GM19455 (cell line): ENCODE measurements at regions not wholly inside any gene's neighbourhood (a gene's known extent, or its start where the extent isn't known, plus 50 kb on each side); places are given as distances from the start of the nearest gene placed in this dataset.

Experiments used
- ATAC-seq: cut with Tn5 transposase; IDR thresholded peaks from one replicate; pipeline ENCODE4 v1.9.1; 2021; ENCODE audit not compliant: unreplicated experiment

- ATAC-seq, result no peak
Observed at GRCh38 chr3:140809316-140809715, 131.5 kb downstream of the TRIM42 start.

DNA sequence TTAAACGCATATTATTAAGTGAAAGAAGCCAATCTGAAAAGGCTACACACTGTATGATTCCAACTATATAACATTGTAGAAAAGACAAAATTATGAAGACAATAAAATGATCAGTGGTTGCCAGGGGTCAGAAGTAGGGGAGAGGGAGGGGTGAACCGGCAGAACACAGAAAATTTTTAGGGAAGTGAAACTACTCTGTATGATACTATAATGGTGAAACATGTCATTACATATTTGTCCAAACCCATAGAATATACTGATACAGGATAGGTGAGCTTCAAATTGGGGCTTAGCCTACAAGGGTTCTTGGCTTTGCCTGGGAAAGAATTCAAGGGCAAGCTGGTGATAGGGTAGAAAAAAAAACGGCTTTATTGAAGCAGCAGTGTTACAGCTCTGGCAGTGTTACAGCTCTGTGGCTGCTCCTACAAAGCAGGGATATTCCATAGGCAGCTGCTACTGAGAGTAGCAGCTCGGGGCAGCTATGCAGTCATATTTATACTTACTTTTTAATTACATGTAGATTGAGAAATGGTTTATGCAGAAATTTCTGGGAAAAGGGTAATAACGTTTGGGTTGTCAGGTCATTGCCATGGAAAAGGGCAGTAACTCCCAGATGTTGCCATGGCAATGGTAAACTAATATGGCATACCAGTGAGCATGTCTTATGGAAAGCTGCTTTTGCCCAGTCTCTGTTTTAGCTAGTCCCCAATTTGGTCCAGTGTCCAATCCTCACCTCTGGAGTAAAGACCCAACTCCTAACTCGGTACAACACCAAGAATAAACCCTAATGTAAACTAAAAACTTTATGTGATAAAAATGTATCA, 125.1 kb upstream of the SLC25A36 start:
- peak; percentile 94 for ATAC-seq

GRCh38 chr3:140821493-140821892, 120.1 kb upstream of the SLC25A36 start:
- ATAC-seq, result no peak

GRCh38 chr3:140822401-140823047, 119.1 kb upstream of the SLC25A36 start:
- ATAC-seq, result no peak

DNA sequence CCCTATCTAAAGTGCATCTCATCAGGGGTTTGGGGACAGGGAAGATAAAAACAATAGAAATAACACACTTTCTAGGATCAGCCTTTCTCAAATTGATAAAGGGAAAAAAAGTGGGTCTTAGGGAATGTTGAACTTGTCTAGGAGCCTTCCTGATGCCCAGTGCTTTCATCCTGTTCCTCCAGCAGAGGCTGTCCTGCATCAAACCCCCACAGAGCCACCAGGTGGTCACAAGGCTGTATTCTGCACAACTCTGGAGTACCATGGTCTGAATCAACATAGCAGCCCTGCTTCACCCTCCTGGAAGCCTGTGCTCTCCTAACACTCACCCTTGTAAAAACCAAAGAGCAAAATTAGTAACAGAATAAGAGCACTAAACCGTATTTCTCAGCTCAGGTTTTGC, 118.5 kb upstream of the SLC25A36 start:
- no peak for ATAC-seq

DNA sequence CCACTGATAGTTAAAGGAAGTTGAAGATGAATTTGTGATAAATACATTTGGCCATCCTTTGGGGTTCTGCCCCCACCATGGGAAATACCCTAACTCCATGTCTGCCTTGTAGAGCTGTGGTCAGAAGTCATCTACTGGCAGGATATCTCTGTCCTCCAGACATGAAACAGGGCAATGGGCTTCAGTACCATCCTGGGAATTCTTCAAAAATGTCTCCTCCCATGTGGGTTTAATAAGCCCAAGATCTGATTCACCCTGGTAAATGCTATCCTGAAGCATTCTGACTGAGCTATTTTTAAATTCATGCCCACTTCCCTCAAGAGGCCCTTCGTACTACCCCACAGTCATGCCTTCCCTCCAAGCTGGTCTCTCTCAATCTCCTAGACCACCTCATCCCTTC, 113.7 kb upstream of the SLC25A36 start:
- no peak for ATAC-seq

DNA sequence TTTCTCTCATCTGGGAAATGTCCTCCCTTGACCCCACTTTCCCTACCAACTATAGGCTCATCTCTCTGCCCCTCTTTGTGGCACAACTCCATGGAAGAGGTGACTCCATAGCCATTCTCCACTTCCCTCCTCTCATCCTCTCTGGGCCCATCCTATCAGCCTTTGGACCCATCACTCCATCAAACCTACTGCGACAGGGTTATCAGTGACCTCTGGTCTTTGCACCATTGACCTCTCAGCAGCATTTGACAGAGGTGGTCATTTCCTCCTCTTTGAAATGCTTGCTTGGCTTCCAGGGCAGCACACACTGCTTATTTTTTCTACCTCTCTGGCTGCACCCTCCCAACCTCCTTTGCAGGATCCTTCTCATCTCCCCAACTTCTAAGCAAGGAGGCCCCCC, 113.1 kb upstream of the SLC25A36 start:
- no peak for ATAC-seq

DNA sequence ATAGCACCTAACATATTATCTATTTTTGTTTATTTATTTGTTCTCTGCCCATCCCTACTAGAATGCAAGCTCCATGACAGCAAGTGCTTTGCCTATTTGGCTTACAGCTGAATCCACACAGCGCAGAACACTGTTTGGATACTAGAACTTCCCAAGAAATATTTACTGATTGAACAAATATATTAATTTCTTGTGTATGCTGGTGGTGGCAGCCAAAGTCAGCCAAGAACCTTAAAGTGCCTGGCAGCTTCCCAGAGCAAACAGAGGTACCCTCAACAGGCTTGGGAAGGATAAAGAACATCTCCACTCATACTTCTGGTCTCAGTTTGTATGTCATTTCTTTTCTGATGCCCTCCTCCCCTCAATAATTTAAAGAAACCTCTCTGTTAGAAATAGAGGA, 111.8 kb upstream of the SLC25A36 start:
- no peak for ATAC-seq

GRCh38 chr3:140830391-140830790, 111.2 kb upstream of the SLC25A36 start:
- ATAC-seq, result no peak

DNA sequence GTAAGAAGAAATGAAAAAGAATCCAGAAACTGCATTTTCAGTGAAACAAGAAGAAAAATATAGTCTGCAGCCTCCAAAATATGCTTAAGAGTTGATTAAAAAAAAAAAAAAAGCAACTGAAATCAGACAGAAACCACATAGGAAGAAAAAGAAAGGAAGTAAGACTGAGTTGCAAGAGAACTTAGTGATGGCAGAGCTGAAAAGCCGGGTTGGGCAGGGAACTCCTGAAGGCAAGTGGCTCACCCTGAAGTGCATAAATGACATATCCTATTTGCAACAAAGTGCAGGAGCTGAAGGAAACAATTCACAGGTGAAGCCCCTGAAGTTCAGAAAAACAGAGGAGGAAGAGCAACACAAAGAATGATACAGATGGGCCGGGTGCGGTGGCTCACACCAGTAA, 108.8 kb upstream of the SLC25A36 start:
- ATAC-seq, result no peak

- no peak for ATAC-seq
Observed at GRCh38 chr3:140834266-140835037, 107.2 kb upstream of the SLC25A36 start.

DNA sequence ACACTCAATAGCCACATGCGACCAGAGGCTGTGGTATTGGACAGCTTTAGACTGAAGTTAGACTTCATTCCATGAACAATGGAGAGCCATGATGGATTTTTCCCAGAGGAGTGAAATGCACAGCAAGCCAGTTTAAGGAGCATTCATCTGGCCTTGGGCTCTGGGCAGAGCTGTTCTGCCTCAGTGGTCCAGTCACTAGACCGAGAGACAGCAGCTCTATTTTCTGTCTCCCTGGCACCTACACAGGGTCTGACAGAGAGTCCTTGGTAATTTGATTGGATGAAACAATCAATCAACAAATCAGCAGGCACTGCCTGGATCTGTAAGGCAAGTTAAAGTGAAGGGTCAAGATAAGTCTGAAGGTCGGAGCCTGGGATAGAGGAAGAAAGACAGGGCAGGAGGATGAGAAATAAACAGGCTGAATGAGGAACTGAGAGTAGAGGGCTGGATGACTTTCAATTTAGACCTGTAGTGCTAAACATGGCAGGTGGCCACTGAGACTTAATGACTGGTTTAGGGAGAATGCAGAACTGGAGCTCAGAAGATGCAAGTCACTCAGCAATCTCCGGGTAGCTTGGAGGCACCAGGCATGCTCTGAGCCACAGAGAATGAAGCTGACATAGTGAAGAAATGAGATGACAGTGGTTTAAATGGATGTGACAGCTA, 98.5 kb upstream of the SLC25A36 start:
- peak; percentile 95 for ATAC-seq

- ATAC-seq, result peak; percentile 4
Observed at GRCh38 chr3:140843656-140844055, 98.0 kb upstream of the SLC25A36 start.

- ATAC-seq, result no peak
Observed at GRCh38 chr3:140844072-140844471, 97.6 kb upstream of the SLC25A36 start.

- ATAC-seq, result no peak
Observed at GRCh38 chr3:140845882-140846281, 95.8 kb upstream of the SLC25A36 start.

DNA sequence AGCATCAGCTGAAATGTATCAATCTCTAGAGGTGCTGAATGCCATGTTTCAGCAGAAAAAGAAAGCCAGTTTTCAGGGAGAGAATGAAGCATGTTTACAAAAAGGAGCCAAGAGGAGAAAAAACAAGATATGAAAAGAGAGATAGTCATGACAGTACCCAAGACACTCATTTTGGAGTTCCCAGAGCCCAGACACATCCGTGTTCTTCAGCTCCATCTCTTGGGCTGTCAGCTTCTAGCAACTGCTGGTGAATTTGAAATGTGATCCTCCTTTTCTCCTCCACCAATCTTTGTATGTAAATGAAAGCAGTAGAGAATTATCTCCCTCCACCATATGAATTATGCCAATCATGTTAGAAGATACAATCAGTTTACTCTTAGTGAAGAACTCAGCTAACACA, 93.0 kb upstream of the SLC25A36 start:
- ATAC-seq, result no peak

DNA sequence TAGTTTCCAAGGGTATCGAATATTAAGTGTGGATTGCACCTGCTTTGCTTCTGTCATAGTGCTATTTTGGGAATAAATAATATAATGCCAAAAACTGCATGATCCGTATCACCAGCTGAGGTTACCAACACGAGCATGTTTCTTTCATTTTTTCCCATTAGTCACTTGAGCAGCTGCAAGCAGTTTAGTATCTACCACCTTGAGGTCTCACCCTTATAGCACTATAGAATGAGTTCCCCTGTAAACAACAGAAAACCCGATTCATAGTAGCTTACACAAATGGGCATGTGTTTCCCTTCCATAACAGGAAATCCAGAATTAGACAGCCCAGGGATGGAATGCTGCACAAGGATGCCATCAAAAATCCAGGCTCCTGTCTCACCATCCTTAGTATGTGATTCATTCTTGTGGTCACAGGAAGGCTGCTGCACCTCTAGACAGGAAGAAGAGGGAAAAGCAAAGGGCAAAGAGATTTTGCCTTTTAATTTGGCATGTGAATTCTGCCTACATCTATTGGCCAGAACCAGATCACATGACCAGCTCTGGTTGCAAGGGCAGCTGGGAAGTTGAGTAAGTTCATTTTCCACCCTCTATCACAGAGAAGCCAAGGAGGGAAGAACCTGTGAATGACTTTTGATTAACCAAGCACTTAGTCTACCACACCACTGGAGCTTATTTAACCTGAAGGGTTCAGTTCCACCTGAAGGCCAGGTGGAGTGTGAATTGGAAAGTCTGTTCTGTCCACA, 91.3 kb upstream of the SLC25A36 start:
- ATAC-seq, result no peak

DNA sequence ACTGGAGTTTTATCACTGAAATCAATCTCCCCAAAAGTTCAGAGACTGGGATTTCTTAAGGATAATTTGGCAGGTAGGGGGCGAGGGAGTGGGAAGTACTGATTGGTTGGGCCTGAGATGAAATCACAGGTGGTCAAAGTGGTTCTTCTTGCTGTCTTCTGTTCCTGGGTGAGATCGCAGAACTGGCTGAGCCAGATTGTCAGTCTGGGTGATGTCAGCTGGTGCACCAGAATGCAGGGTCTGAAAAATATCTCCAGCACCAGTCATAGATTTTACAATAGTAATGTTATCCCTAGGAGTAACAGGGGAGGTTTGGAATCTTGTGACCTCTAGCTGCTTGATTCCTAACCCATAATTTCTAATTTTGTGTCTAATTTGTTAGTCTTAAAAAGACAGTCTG, 86.7 kb upstream of the SLC25A36 start:
- ATAC-seq, result no peak

GRCh38 chr3:140856905-140857304, 84.7 kb upstream of the SLC25A36 start:
- ATAC-seq, result no peak

DNA sequence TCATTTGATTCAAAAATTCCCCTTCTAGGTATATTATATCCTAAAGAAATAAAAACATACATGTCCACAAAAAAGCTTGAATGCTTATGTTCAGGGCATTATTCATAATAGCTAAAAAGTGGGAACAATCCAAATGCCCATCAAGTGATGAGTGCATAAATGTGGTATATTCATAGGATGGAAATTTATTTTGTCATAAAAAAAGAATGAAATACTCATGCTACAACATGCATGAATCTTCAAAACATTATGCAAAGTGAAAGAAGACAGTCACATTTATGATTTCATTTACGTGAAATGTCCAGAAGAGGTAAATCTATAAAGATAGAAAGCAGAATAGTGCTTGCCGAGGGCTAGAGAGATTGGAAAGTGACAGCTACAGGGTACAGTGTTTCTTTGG, 83.6 kb upstream of the SLC25A36 start:
- no peak for ATAC-seq
